CD4-positive, alpha-beta T cell (primary cell): ENCODE measurements at regions not wholly inside any gene's neighbourhood (a gene's known extent, or its start where the extent isn't known, plus 50 kb on each side); places are given as distances from the start of the nearest gene placed in this dataset.

ENCODE experiments used
- ATAC-seq: fragments of 200-7000 bp; cut with Tn5 transposase; one replicate; pipeline ENCODE4 v1.10.0; 2022; ENCODE audit warnings: mild to moderate bottlenecking; ENCODE audit not compliant: poor library complexity
- CTCF ChIA-PET: fragments of 350-600 bp; sonication (Branson Sonifier 250); formaldehyde crosslinking; loops from one replicate; lab custom pipeline; 2021; ENCODE audit warnings: antibody characterized with exemption, inconsistent platforms; lab: Charles Lee
- POLR2A ChIA-PET: fragments of 350-600 bp; sonication (Branson Sonifier 250); formaldehyde crosslinking; loops from one replicate; lab custom pipeline; 2021; ENCODE audit warnings: antibody characterized with exemption, inconsistent platforms; lab: Charles Lee
- DNase-seq, 14 experiments: peaks; one replicate each; pipeline ENCODE4 v3.0.0-alpha.2; 2013 to 2020; ENCODE audit warnings: mixed read lengths in 2 of 14
- H3K27ac ChIP-seq, 2 donors: one replicate each; pipeline versions ENCODE4 v1.5.1 to v1.7.0; 2013; ENCODE audit warnings: low read length in 2 of 2, low read depth in 1 of 2, mild to moderate bottlenecking in 1 of 2
- H3K27me3 ChIP-seq, 2 experiments: 1 replicate in 1 of 2; 2 replicates in 1 of 2; pipeline versions ENCODE4 v1.6.1 to v1.7.0; 2013; ENCODE audit warnings: low read length in 2 of 2, control low read depth in 1 of 2, mild to moderate bottlenecking in 1 of 2, moderate library complexity in 1 of 2; ENCODE audit not compliant: insufficient read depth in 2 of 2, control insufficient read depth in 1 of 2
- H3K36me3 ChIP-seq: one replicate; pipeline ENCODE4 v1.6.1; 2013; ENCODE audit warnings: low read length, control low read depth; ENCODE audit not compliant: insufficient read depth
- H3K4me1 ChIP-seq: one replicate; pipeline ENCODE4 v1.6.1; 2013; ENCODE audit warnings: low read length, control low read depth; ENCODE audit not compliant: insufficient read depth
- H3K4me3 ChIP-seq: one replicate; pipeline ENCODE4 v1.5.1; 2013; ENCODE audit warnings: mild to moderate bottlenecking, low read length, moderate library complexity
- H3K9me3 ChIP-seq, 2 experiments: 1 replicate in 1 of 2; 2 replicates in 1 of 2; pipeline versions ENCODE4 v1.6.1 to v1.7.0; 2013; ENCODE audit warnings: low read length in 2 of 2, mild to moderate bottlenecking in 2 of 2, control low read depth in 1 of 2, moderate library complexity in 1 of 2; ENCODE audit not compliant: control insufficient read depth in 1 of 2, insufficient read depth in 1 of 2
- H3K27ac Mint-ChIP-seq: one replicate; pipeline ENCODE4 v1.8.0; 2020; ENCODE audit warnings: mixed read lengths
- H3K27me3 Mint-ChIP-seq: one replicate; pipeline ENCODE4 v1.8.0; 2021; ENCODE audit warnings: mixed read lengths
- H3K36me3 Mint-ChIP-seq: one replicate; pipeline ENCODE4 v1.8.0; 2021; ENCODE audit warnings: low read depth, mixed read lengths
- H3K4me1 Mint-ChIP-seq: one replicate; pipeline ENCODE4 v1.8.0; 2021; ENCODE audit warnings: low read depth, mixed read lengths
- H3K4me3 Mint-ChIP-seq: one replicate; pipeline ENCODE4 v1.8.0; 2020; ENCODE audit warnings: mild to moderate bottlenecking, mixed read lengths
- H3K9me3 Mint-ChIP-seq: one replicate; pipeline ENCODE4 v1.8.0; 2020; ENCODE audit warnings: mixed read lengths
- intact Hi-C, 2 experiments: fragments of 100-400 bp; cut with DNase I in 1 of 2; cut with micrococcal nuclease in 1 of 2; formaldehyde crosslinking; loops; one replicate each; pipeline versions ENCODE4 v1.15.1 to v1.9.0; 2023 to 2025; cut with DNase I, micrococcal nuclease
- TF ChIP-seq, protein P1 (sequence below): fragments of 200-600 bp; IDR thresholded peaks from one replicate; pipeline ENCODE4 v1.8.0; 2022; ENCODE audit warnings: antibody characterized with exemption, mild to moderate bottlenecking

DNA sequence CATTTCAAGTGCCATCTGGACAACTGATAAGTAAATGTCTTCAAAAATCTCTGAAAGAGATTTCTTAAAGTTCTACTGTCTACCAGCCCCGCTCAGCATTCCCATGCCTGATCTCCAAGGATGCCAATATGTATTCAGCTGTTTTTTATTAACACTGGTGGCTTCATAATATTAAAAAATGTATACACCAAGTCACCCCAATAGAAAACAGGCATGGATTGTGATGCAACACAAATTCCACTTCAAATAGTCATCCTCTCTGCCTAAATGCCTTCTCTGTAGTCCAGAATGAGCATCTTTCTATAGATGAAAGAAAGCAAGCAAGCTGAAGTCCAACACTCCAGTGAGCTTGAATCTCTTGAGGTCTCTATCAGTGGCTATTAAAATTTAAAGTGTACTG is 152.2 kb upstream of the PPARGC1A start:
- H3K4me1 Mint-ChIP-seq = no peaks in the 10 kb centered on the region
- H3K4me3 Mint-ChIP-seq = no peak overlapping the region
- no peak overlapping the region for H3K4me3 ChIP-seq
- ChIA-PET CTCF (no interaction called here), POLR2A (no interaction called here)
- intact Hi-C loops = no loop called here
- H3K9me3 Mint-ChIP-seq = no peaks in the 10 kb centered on the region
- H3K27me3 Mint-ChIP-seq = no peaks in the 10 kb centered on the region
- H3K9me3 ChIP-seq = peaks cover 0 to 3% of the 10 kb centered on the region in 2 experiments
- ATAC-seq (no peak), DNase-seq (no peak)
- H3K27ac Mint-ChIP-seq = no peak overlapping the region
- TF ChIP-seq, protein P1, sequence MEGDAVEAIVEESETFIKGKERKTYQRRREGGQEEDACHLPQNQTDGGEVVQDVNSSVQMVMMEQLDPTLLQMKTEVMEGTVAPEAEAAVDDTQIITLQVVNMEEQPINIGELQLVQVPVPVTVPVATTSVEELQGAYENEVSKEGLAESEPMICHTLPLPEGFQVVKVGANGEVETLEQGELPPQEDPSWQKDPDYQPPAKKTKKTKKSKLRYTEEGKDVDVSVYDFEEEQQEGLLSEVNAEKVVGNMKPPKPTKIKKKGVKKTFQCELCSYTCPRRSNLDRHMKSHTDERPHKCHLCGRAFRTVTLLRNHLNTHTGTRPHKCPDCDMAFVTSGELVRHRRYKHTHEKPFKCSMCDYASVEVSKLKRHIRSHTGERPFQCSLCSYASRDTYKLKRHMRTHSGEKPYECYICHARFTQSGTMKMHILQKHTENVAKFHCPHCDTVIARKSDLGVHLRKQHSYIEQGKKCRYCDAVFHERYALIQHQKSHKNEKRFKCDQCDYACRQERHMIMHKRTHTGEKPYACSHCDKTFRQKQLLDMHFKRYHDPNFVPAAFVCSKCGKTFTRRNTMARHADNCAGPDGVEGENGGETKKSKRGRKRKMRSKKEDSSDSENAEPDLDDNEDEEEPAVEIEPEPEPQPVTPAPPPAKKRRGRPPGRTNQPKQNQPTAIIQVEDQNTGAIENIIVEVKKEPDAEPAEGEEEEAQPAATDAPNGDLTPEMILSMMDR = no peak
- H3K4me1 ChIP-seq = no peaks in the 10 kb centered on the region
- H3K27me3 ChIP-seq = no peaks in the 10 kb centered on the region
- no peak overlapping the region for H3K27ac ChIP-seq
- no peaks in the 10 kb centered on the region for H3K36me3 ChIP-seq
- no peaks in the 10 kb centered on the region for H3K36me3 Mint-ChIP-seq

DNA sequence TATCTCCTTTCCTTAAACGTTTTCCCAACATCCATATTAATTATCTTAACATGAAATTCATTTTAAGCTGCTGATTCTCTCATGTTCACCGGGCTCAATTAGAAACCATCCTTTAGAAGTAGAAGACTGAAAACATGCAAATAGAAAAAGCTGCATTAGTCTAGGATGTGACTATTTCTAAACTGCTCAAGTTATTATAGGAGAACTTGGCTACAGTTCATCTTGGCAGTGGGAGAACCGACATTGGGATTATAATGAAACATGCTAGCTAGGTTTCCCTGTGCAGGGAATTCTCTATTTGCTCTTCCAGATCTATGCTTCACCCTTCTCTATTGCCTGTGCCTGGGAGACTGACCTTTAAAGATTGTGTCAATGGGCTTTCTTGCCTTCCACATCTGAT is 151.0 kb upstream of the PPARGC1A start:
- DNase-seq (no peak), ATAC-seq (no peak)
- ChIA-PET POLR2A (no interaction called here), CTCF (no interaction called here)
- TF ChIP-seq, protein P1 = no peak
- H3K27me3 ChIP-seq = no peaks in the 10 kb centered on the region
- Mint-ChIP-seq H3K27ac (no peak overlapping the region), H3K4me3 (no peak overlapping the region), H3K4me1 (no peaks in the 10 kb centered on the region), H3K9me3 (no peaks in the 10 kb centered on the region), H3K36me3 (no peaks in the 10 kb centered on the region), H3K27me3 (no peaks in the 10 kb centered on the region)
- peaks cover 0 to 3% of the 10 kb centered on the region in 2 experiments for H3K9me3 ChIP-seq
- no peaks in the 10 kb centered on the region for H3K4me1 ChIP-seq
- H3K27ac ChIP-seq = no peak overlapping the region
- H3K4me3 ChIP-seq = no peak overlapping the region
- H3K36me3 ChIP-seq = no peaks in the 10 kb centered on the region
- intact Hi-C loops = no loop called here

DNA sequence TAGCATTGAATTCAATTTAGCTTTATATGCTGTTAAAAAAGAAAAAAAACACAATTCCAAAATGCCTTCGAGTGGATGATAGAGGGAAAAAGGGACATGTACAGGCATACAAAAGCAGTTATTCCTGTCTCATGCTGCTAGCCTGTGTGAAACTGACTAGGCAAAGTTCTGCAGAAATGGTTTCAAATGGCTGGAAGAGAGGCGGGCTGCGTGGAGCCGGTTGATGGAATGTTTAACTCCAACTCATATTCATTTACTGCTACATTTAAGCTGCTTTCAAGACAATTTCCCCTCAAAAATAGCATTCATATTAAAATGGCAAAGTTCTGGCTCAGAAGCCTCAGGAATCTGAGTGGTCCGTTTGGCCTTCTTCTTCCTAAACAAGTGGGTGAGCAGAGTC is 143.8 kb upstream of the PPARGC1A start:
- H3K36me3 Mint-ChIP-seq = no peaks in the 10 kb centered on the region
- ChIA-PET CTCF (no interaction called here), POLR2A (no interaction called here)
- no peaks in the 10 kb centered on the region for H3K9me3 ChIP-seq
- H3K27me3 ChIP-seq = no peaks in the 10 kb centered on the region
- no peak for ATAC-seq
- intact Hi-C loops = no loop called here
- no peaks in the 10 kb centered on the region for H3K27me3 Mint-ChIP-seq
- H3K4me1 Mint-ChIP-seq = no peaks in the 10 kb centered on the region
- TF ChIP-seq, protein P1 = no peak
- H3K36me3 ChIP-seq = no peaks in the 10 kb centered on the region
- no peaks in the 10 kb centered on the region for H3K9me3 Mint-ChIP-seq
- no peak for DNase-seq
- no peak overlapping the region for H3K27ac ChIP-seq
- H3K4me3 Mint-ChIP-seq = no peak overlapping the region
- H3K27ac Mint-ChIP-seq = no peak overlapping the region
- no peak overlapping the region for H3K4me3 ChIP-seq
- no peaks in the 10 kb centered on the region for H3K4me1 ChIP-seq
